ENCODE measurements at regions not wholly inside any gene's neighbourhood (a gene's known extent, or its start where the extent isn't known, plus 50 kb on each side); places are given as distances from the start of the nearest gene placed in this dataset.

GRCh38 chr2:35933031-35933430 lies 422.5 kb upstream of the CRIM1 start:
- no peaks in the 10 kb centered on the region for H3K9me2 ChIP-seq (ENCODE audit: insufficient read depth, low read length)
- H3K9ac ChIP-seq (ENCODE audit: low read length), result no peak overlapping the region
- TF ChIP-seq EZH2 (IDR thresholded peaks at IDR 0.05; ENCODE audit: borderline replicate concordance, insufficient read depth, low read length, poor library complexity, severe bottlenecking) (no peak), RAD21 (conservative IDR thresholded peaks at IDR 0.05) (no peak), EP300 (conservative IDR thresholded peaks at IDR 0.05; ENCODE audit: poor library complexity, severe bottlenecking) (no peak), POLR2AphosphoS5 (IDR thresholded peaks at IDR 0.05) (no peak)
- TF ChIP-seq, protein P1, sequence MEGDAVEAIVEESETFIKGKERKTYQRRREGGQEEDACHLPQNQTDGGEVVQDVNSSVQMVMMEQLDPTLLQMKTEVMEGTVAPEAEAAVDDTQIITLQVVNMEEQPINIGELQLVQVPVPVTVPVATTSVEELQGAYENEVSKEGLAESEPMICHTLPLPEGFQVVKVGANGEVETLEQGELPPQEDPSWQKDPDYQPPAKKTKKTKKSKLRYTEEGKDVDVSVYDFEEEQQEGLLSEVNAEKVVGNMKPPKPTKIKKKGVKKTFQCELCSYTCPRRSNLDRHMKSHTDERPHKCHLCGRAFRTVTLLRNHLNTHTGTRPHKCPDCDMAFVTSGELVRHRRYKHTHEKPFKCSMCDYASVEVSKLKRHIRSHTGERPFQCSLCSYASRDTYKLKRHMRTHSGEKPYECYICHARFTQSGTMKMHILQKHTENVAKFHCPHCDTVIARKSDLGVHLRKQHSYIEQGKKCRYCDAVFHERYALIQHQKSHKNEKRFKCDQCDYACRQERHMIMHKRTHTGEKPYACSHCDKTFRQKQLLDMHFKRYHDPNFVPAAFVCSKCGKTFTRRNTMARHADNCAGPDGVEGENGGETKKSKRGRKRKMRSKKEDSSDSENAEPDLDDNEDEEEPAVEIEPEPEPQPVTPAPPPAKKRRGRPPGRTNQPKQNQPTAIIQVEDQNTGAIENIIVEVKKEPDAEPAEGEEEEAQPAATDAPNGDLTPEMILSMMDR (IDR thresholded peaks at IDR 0.05; ENCODE audit: poor library complexity, severe bottlenecking), result no peak
- TF ChIP-seq, protein P2, sequence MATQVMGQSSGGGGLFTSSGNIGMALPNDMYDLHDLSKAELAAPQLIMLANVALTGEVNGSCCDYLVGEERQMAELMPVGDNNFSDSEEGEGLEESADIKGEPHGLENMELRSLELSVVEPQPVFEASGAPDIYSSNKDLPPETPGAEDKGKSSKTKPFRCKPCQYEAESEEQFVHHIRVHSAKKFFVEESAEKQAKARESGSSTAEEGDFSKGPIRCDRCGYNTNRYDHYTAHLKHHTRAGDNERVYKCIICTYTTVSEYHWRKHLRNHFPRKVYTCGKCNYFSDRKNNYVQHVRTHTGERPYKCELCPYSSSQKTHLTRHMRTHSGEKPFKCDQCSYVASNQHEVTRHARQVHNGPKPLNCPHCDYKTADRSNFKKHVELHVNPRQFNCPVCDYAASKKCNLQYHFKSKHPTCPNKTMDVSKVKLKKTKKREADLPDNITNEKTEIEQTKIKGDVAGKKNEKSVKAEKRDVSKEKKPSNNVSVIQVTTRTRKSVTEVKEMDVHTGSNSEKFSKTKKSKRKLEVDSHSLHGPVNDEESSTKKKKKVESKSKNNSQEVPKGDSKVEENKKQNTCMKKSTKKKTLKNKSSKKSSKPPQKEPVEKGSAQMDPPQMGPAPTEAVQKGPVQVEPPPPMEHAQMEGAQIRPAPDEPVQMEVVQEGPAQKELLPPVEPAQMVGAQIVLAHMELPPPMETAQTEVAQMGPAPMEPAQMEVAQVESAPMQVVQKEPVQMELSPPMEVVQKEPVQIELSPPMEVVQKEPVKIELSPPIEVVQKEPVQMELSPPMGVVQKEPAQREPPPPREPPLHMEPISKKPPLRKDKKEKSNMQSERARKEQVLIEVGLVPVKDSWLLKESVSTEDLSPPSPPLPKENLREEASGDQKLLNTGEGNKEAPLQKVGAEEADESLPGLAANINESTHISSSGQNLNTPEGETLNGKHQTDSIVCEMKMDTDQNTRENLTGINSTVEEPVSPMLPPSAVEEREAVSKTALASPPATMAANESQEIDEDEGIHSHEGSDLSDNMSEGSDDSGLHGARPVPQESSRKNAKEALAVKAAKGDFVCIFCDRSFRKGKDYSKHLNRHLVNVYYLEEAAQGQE (IDR thresholded peaks at IDR 0.05; ENCODE audit: borderline replicate concordance), result no peak
- H3K4me2 ChIP-seq (ENCODE audit: low read length), result no peak overlapping the region
- H3K9me3 ChIP-seq (ENCODE audit: low read length), result no peaks in the 10 kb centered on the region
- no peaks in the 10 kb centered on the region for H3K79me2 ChIP-seq (replicated peaks; ENCODE audit: insufficient read depth, low read length)
- no peaks in the 10 kb centered on the region for H3K27me3 ChIP-seq (ENCODE audit: insufficient read depth, low read depth, low read length)
- no peak overlapping the region for H2AFZ ChIP-seq (ENCODE audit: low read depth, low read length)
- no peak overlapping the region for H3K27ac ChIP-seq (ENCODE audit: low read length)
- H3K4me3 ChIP-seq (ENCODE audit: low read length), result no peak overlapping the region
- no peaks in the 10 kb centered on the region for H3F3A ChIP-seq (ENCODE audit: insufficient read depth, low read length, poor library complexity, severe bottlenecking)
- no peaks in the 10 kb centered on the region for H3K36me3 ChIP-seq (ENCODE audit: insufficient read depth, low read length)
- H4K20me1 ChIP-seq (ENCODE audit: insufficient read depth), result no peaks in the 10 kb centered on the region

- no peaks in the 10 kb centered on the region for H3K9me2 ChIP-seq (ENCODE audit: insufficient read depth, low read length)
- no peak overlapping the region for H3K27ac ChIP-seq (ENCODE audit: low read length)
- no peak overlapping the region for H3K4me3 ChIP-seq (ENCODE audit: low read length)
- no peak for TF ChIP-seq SMC3 (conservative IDR thresholded peaks at IDR 0.05; ENCODE audit: poor library complexity)
- TF ChIP-seq RAD21 (conservative IDR thresholded peaks at IDR 0.05), result no peak
- no peak for TF ChIP-seq EZH2 (IDR thresholded peaks at IDR 0.05; ENCODE audit: borderline replicate concordance, insufficient read depth, low read length, poor library complexity, severe bottlenecking)
- TF ChIP-seq EP300 (conservative IDR thresholded peaks at IDR 0.05; ENCODE audit: poor library complexity, severe bottlenecking), result no peak
- TF ChIP-seq, protein P2 (IDR thresholded peaks at IDR 0.05; ENCODE audit: borderline replicate concordance), result no peak
- TF ChIP-seq TAF1 (IDR thresholded peaks at IDR 0.05; ENCODE audit: low read depth), result no peak
- TF ChIP-seq, protein P1 (IDR thresholded peaks at IDR 0.05; ENCODE audit: poor library complexity, severe bottlenecking), result no peak
- no peak for TF ChIP-seq MXI1 (conservative IDR thresholded peaks at IDR 0.05; ENCODE audit: poor library complexity, severe bottlenecking)
- no peak for TF ChIP-seq POLR2AphosphoS5 (IDR thresholded peaks at IDR 0.05)
- no peaks in the 10 kb centered on the region for H4K20me1 ChIP-seq (ENCODE audit: insufficient read depth)
- H3F3A ChIP-seq (ENCODE audit: insufficient read depth, low read length, poor library complexity, severe bottlenecking), result no peaks in the 10 kb centered on the region
- H3K79me2 ChIP-seq (replicated peaks; ENCODE audit: insufficient read depth, low read length), result no peaks in the 10 kb centered on the region
- H3K9me3 ChIP-seq (ENCODE audit: low read length), result no peaks in the 10 kb centered on the region
- no peak overlapping the region for H3K4me2 ChIP-seq (ENCODE audit: low read length)
- H3K27me3 ChIP-seq (ENCODE audit: insufficient read depth, low read depth, low read length), result no peaks in the 10 kb centered on the region
- no peak overlapping the region for H2AFZ ChIP-seq (ENCODE audit: low read depth, low read length)
- H3K9ac ChIP-seq (ENCODE audit: low read length), result no peak overlapping the region
- H3K36me3 ChIP-seq (ENCODE audit: insufficient read depth, low read length), result no peaks in the 10 kb centered on the region
These were observed 423.2 kb upstream of the CRIM1 start for GRCh38 chr2:35932276-35932963.
